ENCODE measurements at regions not wholly inside any gene's neighbourhood (a gene's known extent, or its start where the extent isn't known, plus 50 kb on each side); places are given as distances from the start of the nearest gene placed in this dataset.

GRCh38 chr5:68957591-68957990, 136.2 kb upstream of the SLC30A5 start:
- DNase-seq: no peak

GRCh38 chr5:68958428-68958827, 135.4 kb upstream of the SLC30A5 start:
- no peak for DNase-seq

- no peak for DNase-seq
These were observed 133.4 kb upstream of the SLC30A5 start for GRCh38 chr5:68960456-68960855.

GRCh38 chr5:68960961-68961360, 132.9 kb upstream of the SLC30A5 start:
- DNase-seq: no peak

- no peak for DNase-seq
These were observed 132.1 kb upstream of the SLC30A5 start for GRCh38 chr5:68961762-68962161.

- DNase-seq: no peak
These were observed 130.9 kb upstream of the SLC30A5 start for GRCh38 chr5:68962757-68963484.

- no peak for DNase-seq
These were observed 129.1 kb upstream of the SLC30A5 start for GRCh38 chr5:68964679-68965078.

- DNase-seq: no peak
These were observed 127.9 kb upstream of the SLC30A5 start for GRCh38 chr5:68965926-68966325.

GRCh38 chr5:68966596-68966995, 127.2 kb upstream of the SLC30A5 start:
- no peak for DNase-seq

GRCh38 chr5:68968429-68968828, 125.4 kb upstream of the SLC30A5 start:
- no peak for DNase-seq

GRCh38 chr5:68970617-68971016, 123.2 kb upstream of the SLC30A5 start:
- no peak for DNase-seq

GRCh38 chr5:68973696-68974095, 120.1 kb upstream of the SLC30A5 start:
- no peak for DNase-seq

GRCh38 chr5:68983043-68983442, 110.8 kb upstream of the SLC30A5 start:
- DNase-seq: no peak

GRCh38 chr5:68983959-68984358, 109.9 kb upstream of the SLC30A5 start:
- no peak for DNase-seq

- no peak for DNase-seq
These were observed 102.3 kb upstream of the SLC30A5 start for GRCh38 chr5:68991279-68992084.

GRCh38 chr5:68994645-68995044, 99.2 kb upstream of the SLC30A5 start:
- no peak for DNase-seq

- no peak for DNase-seq
These were observed 97.8 kb upstream of the SLC30A5 start for GRCh38 chr5:68995845-68996545.

- no peak for DNase-seq
These were observed 94.6 kb upstream of the SLC30A5 start for GRCh38 chr5:68999181-68999580.

- no peak for DNase-seq
These were observed 93.4 kb upstream of the SLC30A5 start for GRCh38 chr5:69000216-69000919.

- DNase-seq: no peak
These were observed 92.9 kb upstream of the SLC30A5 start for GRCh38 chr5:69000949-69001348.

GRCh38 chr5:69001627-69002026, 92.2 kb upstream of the SLC30A5 start:
- DNase-seq: no peak

GRCh38 chr5:69004127-69004526, 89.7 kb upstream of the SLC30A5 start:
- DNase-seq: no peak

- no peak for DNase-seq
These were observed 89.1 kb upstream of the SLC30A5 start for GRCh38 chr5:69004676-69005075.
